GM18508 (cell line): ENCODE measurements at regions not wholly inside any gene's neighbourhood (a gene's known extent, or its start where the extent isn't known, plus 50 kb on each side); places are given as distances from the start of the nearest gene placed in this dataset.
"Not testable (repeated sequence)": the region's sequence is repeated elsewhere in the genome, so short reads cannot be mapped to it uniquely, and the experiment has no call there.

Source experiments
- ATAC-seq: cut with Tn5 transposase; IDR thresholded peaks from one replicate; pipeline ENCODE4 v1.9.1; 2021; ENCODE audit warnings: moderate number of reproducible peaks; ENCODE audit not compliant: insufficient read depth, unreplicated experiment

GRCh38 chr4:74543231-74543781 is 98.4 kb downstream of the AREG start:
- ATAC-seq: peak; percentile 93

GRCh38 chr4:74543983-74544382 is 99.0 kb downstream of the AREG start:
- no peak for ATAC-seq

DNA sequence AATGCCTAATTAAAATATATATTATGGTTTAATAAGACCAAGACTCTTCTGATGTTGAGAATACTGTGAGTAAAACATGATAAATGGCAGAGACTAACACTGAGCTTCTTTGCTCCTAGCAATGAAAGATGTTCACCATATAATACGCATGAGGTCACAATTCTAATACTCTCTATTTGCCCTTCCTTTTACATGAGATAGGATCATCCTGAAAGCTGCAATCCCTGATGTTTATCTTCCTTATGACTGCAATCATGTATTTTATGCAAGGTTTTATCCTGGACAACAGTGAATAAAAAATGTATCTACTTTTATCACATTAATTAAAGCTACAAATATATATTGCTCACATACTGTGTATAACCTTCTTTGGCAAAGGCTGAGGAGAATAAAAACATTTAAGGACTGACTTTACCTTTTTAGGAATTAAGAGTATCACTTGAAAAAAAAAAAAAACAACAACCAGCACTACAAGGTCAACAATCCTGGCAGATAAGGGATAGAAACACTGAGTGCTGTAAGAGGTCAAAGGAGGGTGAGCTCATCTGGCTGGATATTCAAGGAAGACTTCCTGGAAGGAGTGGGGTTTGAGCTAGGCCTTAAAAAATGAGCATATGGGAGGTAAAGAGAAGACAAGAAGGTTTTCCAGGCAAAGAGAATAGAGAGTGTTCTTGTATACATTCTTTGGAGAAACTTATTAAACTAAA is 99.9 kb downstream of the AREG start:
- no peak for ATAC-seq

- no peak for ATAC-seq
Observed at GRCh38 chr4:74545448-74545847, 100.5 kb downstream of the AREG start.

DNA sequence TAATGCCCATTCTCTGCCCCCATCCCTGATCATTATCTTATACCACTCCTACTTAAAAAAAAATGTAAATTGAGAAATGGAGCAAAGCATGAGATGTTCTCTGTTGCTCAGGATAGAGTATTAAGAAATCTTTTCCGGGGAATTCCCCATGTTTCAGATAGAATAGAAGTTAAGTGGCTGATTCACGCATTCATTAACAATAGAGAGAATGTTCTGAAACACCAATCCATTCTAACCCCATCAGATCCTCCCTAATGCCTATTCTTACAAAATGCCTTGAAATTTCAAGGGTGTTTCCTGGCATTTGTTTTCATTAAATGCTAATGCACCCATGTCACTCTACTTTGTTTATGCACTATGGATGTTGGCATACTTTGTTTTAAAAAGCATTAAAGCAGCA is 101.1 kb downstream of the AREG start:
- ATAC-seq: no peak

DNA sequence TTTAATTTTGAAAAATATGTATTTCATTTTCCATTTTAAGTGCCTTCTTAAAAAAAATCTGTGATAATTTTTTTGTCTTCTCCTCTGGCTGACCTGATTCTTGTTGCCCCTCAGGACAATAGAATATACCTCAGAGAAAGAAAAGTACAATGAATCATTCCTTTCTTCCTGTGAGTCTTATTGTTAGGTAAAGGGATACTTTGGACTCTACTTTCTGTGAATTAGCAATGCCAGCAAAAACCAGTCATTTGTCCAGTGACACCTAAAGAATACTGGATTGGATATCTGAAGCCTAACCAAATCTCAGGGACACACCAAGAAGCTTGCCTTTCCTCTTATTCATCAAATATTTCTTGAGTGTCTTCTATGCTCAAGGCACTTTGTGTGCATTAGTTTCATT is 102.1 kb downstream of the AREG start:
- ATAC-seq: no peak

DNA sequence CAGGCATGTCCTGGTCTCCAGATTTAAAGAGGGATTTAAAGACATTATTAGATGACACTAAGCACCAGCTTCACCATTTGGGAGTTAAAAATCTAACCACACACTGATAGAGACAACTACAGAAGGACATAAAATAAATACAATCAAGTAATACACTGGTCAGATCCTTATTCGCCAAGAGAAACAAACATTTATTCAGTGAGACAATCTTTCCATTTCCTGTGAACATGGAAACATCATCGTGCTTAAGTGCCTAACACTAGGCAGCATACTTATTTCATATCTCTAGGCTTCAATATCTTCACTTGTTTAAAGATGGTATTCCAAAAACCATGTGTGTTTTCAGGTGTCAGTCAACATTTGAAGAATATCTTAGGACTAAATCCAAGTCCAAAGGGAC is 103.6 kb downstream of the AREG start:
- no peak for ATAC-seq

GRCh38 chr4:74549936-74550335 is 105.0 kb downstream of the AREG start:
- ATAC-seq: no peak

- ATAC-seq: no peak
Observed at GRCh38 chr4:74555231-74555630, 110.3 kb downstream of the AREG start.

GRCh38 chr4:74555843-74556242 is 110.9 kb downstream of the AREG start:
- ATAC-seq: no peak

DNA sequence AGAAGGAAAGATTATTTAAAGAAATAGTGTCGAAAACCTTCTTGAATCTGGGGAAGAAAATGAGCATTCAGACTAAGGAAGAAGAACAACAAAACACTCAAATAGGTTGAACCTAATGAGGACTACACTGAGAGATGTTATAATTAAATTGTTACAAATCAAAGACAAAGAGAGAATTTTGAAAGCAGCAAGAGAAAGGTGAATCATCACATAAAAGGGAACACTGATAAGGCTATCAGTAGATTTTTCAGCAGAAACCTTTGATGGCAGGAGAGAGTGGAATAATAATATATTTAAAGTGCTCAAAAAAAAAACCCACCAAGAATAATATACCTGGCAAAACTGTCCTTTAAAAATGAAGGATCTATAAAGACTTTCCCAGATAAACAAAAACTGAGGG is 114.9 kb downstream of the AREG start:
- no peak for ATAC-seq

DNA sequence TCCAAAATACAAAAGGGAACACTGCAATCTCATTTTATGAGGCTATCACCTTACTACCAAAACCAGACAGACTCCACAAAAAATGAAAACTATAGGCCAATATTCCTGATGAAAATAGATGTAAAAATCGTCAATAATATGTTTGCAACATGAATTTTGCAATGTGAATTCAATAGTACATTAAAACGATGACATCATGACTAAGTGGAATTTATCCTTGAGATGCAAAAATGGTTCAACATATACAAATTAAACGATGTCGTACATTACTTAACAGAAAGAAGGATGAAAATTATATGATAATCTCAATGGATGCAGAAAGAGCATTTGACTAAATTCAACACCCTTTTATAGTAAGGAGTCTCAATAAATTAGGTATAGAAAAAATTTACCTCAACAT is 123.0 kb downstream of the AREG start:
- ATAC-seq: no peak

DNA sequence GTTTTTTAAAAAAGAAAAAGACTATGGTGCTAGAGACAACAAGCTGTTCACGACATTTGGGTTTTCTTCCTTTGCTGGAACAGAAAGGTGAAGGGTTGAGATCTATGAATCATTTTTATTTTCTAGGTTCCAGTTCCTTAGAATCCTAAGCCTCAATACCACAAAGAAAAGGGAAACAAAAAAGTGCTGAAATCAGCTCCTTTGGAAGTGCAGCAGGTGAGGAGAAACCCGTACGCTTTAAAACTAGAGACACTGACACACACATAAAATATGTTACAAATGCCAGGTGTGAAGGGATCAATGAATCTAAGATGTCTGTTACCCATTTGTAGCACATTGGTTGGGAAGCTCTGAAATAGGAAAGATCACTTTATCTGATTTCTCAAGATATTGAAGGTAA is 125.2 kb downstream of the AREG start:
- ATAC-seq: no peak

DNA sequence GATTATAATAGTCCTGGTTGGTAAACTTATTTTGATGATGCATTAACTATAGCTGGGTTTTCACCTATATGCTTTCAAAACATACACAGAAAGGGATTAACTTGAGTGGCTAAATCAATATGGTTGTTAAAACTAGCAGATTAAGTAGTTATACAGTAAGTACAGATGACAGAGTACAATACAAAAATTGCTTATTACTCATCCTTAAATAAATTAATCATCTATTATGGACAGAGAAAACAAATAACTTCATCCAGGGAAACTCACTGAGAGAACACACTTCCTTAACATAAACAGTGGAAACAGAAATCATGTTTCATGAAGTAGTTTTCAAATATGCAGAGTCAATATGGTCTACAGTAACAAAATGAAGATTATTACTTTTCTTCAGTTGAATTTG is 133.4 kb downstream of the AREG start:
- no peak for ATAC-seq

DNA sequence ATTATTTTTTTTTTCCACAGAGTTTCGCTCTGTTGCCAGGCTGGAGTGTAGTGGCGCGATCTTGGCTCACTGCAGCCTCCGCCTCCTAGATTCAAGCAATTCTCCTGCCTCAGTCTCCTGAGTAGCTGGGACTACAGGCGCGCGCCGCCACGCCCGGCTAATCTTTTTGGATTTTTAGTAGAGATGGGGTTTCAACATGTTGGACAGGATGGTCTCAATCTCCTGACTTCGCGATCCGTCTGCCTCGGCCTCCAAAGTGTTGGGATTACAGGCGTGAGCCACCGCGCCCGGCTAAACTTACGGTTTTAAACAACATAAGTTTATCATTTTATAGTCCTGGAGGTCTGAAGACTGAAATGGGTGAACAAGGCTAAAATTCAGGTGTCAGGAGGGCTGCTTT is 133.9 kb downstream of the AREG start:
- not testable (repeated sequence) for ATAC-seq

- no peak for ATAC-seq
Observed at GRCh38 chr4:74583089-74583700, 138.3 kb downstream of the AREG start.

GRCh38 chr4:74583757-74584156 is 138.8 kb downstream of the AREG start:
- no peak for ATAC-seq

DNA sequence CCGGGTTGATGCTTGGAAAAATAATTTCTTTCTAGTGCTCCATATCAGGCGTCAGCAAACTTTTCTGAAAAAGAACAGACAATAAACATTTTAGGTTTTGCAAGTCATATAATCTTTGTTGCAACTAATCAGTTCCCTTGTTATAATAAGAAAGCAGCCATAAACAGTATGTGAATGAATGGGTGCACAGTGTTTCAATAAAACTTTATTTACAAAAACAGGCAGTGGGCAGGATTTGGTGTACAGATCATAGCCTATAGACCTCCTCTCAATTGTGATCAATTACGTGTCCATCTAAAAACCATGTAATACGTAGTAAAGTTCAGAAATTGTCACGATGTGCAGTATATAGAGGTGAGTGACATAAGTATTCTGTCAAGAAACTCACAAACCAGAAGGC is 143.4 kb downstream of the AREG start:
- no peak for ATAC-seq

DNA sequence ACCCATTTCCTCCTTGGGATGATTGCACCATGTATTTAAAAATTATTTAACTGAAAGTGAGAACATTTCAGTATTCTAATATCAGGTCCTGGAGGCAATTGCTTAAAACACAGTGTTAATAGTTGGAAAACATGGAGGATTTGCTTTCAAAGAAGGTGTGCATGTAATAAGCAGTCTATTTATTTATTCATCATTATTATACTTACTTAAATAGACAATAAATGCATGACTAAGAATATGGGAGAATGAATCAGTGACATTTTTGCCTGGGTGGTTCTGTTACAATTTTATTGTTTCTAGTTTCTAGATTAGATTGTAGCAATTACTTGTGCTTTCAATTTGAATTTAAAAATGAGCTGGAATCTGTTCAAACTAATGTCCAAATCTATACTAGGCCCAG is 145.5 kb downstream of the AREG start:
- no peak for ATAC-seq

DNA sequence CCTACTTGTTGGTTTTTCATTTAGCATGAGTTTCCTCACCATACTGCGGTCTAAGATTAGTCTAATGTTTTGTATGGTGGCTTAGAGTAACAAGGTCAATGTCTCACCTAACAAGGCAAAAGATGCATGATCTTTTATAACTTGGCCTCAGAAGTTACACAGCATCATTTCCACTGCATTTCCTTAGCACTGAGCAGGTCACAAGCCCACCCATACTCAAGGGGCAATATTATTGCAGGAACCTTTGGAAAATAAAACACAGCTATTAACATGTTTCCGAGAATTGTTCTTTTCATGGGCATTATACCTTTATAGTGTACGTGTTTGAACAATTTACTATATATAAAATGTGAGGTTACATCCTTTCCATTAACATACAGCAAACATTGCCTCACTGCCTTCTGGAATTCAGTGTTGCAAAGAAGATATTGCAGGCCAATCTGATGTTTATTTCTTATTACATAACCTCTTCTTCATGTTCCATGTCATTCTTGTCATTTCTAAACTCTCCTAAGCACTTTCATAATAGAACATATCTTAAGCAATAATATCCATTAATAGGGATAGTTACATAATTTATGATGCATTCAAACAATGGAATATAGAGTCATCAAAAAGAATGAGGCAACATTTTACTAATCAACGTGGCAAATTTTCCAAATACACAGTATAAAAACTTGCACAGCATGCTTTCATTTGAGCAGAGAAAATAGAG is 153.8 kb downstream of the AREG start:
- ATAC-seq: no peak

DNA sequence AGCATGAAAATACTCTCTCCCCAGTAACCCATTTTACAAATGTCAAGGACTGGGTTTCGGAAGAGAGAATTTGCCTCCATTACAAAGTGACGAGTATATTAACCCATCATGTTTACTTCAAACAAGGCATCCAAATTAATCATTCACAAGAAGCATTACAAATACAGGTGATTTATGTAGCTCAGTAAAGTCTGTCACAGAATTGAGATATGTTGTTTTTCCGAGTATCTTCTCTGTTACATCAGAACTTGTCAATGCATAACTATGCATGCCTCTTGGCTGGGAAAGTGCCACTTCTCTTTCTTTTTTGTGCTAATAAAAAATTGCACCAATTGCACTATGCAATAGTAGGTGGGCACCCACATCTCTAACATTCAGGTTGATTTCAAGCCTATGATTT is 158.2 kb downstream of the AREG start:
- ATAC-seq: no peak
